Stimulated activated CD4-positive, alpha-beta T cell treated with anti-CD3 and anti-CD28 coated beads, Interleukin-4, amount 100 ng/mL, for 4 hours (primary cell): ENCODE measurements at regions not wholly inside any gene's neighbourhood (a gene's known extent, or its start where the extent isn't known, plus 50 kb on each side); places are given as distances from the start of the nearest gene placed in this dataset.
"Not testable (repeated sequence)": the region's sequence is repeated elsewhere in the genome, so short reads cannot be mapped to it uniquely, and the experiment has no call there.

ENCODE experiments used
- DNase-seq, 2 experiments: peaks; one replicate each; pipeline ENCODE4 v3.0.0-alpha.2; 2020

DNA sequence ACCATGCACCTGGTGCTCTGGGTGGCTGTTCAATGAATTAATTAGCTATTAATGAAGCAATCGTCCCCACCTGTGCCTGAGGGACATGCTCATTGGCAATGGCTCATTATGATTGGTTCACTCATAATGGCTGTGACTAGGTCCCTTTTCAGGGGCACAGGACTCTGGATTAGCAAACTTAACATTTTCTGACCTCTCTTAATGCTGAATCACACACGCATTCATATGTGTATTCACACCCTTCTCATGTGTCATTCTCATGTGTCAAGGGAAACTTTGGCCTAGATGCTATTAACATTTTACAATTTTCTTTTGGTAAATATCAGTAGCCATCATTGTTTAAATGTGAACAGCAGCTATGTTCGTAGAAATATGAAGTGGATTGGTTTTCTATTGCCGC, 98.9 kb upstream of the PMAIP1 start:
- DNase-seq = no peak

DNA sequence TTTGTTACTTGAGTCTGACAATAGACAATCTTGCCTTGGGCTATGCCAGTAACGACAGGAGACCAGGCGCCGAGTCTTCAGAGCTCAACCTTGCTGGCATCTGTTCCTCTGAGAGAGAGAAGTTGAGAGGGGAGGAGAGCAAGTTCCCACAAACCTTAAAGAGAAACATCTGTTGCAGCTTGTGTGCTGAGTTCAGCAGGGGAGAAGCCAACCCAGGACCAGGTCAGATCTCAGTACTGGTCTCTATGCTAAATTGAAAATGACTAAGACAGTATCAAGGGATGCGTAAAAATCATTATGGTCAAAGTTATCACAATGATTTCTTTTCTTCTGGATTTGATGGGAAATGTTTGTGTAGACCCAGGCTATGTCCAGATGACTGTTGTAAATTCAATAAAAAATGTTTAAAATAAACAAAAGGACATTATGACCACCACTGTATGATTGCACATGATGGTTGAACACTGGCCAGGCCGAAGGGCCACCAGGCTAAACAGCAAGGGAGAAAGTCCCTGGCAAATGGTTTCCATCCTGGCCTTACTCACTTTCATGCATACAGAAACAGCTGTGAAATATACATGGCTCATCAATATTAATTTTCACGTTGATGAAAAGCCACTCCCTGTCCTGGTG, 100.3 kb upstream of the PMAIP1 start:
- DNase-seq = no peak

DNA sequence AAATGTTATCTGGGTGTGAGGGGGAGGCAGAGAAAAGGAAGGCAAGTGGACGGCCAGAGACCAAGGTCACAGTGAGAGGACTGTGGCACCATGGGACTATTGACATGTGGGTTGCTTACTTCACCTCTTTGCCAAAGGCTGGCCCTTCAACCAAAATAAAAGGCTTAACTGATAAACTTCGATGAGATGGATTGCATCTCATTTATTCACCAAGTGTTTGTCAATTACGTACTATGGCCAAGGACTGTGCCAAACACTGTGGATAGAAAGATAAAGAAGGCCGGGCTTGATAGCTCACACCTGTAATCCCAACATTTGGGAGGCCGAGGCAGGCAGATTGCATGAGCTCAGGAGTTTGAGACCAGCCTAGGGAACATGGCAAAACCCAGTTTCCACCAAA, 98.7 kb upstream of the CCBE1 start:
- no peak for DNase-seq

DNA sequence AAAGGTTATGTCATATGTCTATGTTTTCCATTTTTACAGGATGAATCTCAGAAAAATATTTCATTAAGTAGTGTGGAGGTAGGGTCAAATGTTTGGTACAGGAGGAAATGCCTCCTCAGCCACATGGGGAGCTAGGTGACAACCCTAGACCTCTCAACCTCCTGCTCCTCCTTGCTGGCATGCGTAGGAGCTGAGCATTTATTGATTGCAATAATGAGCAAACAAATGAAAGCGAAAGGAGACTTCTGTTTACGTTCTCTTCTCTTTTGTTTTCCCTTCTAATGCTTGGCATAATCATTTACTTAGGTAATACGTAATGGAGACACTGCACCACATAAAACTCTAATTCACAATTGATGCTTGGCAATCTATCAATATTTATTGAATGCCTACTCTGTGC, 95.1 kb upstream of the CCBE1 start:
- no peak for DNase-seq

DNA sequence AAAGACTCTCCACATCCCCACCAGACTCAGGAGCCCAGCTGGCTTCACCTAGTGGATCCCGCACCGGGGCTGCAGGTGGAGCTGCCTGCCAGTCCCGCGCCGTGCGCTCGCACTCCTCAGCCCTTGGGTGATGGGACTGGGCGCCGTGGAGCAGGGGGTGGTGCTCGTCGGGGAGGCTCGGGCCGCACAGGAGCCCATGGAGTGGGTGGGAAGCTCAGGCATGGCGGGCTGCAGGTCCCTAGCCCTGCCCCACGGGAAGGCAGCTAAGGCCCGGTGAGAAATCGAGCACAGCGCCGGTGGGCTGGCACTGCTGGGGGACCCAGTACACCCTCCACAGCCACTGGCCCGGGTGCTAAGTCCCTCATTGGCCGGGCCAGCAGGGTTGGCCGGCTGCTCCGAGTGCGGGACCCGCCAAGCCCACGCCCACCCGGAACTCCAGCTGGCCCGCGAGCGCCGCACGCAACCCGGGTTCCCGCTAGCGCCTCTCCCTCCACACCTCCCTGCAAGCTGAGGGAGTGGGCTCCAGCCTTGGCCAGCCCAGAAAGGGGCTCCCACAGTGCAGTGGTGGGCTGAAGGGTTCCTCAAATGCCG, 93.2 kb upstream of the CCBE1 start:
- DNase-seq = not testable (repeated sequence)

DNA sequence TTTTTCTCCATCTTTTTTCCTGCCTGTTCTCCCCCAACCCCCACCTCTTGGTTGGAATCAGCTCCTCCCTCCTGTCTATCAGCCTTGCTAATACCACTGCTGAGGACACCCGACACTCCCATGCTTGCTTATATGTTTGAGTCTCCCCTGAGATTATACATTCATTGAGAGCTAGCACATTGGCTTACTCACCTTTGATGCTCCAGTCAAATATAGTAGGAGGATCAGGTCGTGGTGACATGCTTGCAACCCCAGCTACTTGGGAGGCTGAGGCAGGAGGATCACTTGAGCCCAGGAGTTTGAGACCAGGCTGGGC, 91.5 kb upstream of the CCBE1 start:
- DNase-seq = no peak

DNA sequence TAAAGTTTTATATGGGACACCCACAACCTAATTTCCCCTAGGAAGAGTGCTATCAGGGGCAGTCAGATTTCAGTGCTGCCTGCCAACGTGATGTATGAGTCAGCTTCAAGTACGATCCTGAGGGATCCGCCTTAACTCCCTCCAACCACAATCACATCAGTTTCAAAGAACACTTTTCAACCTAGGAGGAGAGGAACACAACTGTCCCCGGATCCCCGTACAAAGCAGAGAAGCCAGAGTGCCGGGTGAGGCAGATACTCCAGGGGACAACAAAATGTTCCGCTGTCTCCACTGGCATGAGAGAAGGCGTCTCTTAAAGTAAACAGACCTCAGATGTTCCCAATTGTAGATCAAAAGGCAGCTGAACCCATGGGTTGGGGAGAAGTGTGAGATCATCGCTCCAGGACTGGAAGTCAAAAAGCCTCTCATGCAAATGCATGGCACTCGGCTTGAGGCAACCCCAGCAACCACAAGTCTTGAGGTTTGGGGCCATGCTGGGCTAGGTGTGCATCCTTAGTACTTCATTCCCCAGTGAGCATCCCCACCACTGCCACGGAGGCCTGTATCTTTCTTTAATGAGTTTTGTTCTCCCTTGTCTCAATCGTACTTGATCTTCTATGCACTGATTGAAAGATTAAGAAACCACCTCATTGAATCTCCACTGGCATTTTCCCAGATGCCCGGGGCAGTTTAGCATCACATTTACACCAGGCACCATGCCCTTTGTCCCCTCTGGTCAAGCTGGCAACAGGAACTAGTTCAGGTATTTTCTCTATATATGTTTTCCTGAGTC, 91.0 kb upstream of the CCBE1 start:
- no peak for DNase-seq

DNA sequence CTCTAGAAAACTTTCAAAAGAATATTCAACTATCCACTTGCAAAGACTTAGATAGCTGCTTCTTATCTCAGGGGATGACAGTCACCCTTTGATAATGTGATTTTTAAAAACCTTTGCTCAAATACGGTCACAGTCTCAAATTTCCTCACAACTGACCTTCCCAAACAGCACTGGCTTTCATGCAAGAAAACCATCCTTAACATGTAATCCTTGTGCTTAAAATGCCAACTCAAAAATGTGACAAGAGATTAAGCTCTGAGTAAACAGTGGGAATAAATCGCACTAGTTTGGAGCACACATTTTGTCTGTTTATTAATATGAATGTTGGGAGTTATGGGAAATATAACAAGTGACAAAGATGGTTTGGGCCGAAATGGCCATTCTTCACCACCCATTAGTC, 87.5 kb upstream of the CCBE1 start:
- no peak for DNase-seq

DNA sequence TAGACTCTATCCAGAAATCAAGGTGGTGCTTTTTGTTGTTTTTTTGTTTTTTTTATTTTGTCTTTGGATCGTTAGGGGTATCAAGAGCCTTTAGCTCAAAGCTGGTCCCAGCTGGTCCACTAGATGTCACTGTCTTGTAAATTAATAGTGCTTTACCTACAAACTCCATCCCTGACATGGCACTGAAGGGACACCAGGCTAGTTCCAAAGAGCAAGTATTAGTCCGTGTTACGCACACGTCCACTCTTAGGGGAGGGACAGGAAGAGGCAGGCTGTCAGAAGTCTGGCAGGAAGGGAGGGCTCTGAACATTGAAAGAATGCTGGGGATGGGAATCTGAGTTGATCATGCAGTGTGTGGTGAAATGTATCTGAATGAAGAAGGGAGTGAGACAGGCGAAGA, 85.9 kb upstream of the CCBE1 start:
- DNase-seq = no peak

DNA sequence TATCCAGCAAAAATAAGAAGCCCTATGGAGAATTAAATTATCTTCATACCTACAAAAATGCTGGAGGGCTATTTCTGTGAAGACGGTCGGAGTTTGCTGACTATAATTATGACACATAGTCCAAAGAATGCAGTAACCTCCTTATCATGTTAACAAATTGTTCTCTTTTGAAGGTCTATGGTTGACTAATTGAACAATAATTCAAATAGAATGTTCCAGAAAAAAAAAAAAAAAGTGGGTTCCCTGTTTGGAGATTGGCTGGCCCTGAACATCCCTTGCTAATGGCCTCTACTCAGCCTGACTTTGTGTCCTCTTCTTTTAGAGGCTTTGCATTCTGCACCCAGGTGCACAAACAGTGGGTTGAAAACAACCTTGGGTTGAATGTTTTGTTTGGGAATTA, 82.8 kb upstream of the CCBE1 start:
- DNase-seq = no peak

DNA sequence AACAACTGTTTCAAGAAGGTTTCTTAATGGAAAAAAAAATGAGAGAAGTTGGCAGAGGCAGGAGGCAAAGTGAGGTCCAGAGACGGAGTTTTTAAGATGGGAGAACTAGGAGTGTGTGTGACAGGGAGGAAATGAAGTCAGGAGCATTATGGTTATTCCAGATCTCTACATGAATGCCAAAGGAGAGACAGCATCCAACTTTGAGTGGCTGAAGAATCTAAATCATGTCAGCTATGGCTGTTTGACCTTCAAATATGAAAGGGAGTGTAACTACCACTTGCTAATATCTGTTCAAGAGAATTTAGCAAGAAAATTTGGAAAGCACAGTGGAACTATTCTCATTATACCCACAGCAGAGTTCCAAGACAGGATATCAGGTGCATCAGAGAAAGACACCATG, 81.2 kb upstream of the CCBE1 start:
- no peak for DNase-seq

DNA sequence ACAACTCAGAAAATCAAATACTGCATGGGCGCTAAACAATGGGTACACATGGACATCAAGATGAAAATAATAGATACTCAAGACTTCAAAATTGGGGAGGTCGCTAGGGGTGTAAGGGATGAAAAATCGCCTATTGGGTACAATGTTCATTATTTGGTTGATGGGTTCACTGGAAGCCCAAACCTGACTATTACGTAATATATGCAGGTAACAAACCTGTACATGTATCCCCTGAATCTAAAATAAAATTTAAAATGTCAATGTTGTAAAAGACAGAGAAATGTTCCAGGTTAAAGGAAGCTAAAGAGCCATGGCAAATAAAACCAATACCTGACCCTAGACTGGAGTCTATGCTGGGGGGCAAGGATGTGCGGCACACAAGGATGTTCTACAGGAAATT, 80.4 kb upstream of the CCBE1 start:
- DNase-seq = no peak

DNA sequence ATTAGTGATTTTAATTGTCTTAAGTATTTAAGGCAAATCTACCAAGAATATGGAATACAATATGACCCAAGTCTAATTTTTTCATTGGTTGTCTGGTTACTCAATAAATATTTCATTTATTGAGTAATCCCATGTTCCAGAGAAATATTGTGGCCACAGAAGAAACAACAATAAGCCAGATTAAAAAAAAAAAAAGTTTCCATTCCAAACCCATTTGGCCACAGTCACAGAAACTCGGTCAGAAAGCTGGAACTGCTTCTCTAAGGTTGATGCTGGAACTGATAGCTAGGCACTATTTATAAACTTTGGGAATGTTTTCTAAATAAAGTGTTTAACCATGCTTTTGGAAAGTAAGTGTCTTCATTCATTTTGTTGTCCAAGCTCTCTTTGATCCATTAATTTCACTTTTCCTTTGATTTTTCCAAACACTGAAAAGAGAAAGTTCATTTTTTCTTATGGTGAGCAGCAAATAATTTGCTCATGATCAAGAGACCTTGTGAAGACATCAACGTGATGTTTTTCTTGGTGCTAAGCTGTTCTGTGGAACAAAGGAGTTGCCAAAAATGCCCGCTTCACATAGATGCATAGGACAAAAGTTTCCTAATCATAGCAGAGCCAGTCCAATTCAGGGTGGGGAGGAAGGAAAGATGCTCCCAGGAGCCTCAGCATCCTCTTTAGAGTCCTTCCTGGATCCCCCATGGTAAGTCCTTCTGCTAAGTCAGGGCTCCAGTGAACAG, 72.1 kb upstream of the CCBE1 start:
- DNase-seq = no peak

DNA sequence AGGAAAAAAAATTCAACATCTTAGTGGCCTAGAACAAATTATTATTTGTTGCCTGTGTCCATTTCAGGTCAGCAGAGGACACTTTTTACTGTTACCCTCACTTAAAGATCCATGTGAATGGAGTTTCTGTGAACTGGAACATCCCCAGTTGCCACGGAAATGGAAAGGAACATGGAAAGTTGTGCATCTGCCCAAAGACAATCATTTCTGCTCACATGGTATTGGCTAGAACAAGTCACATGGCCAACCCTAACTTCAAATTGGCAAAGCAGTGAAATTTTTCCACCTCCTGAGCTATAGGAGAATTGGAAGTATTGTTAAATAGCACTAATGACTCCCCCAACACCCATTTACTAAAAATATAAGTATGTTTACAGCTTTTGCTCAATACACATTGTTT, 71.2 kb upstream of the CCBE1 start:
- no peak for DNase-seq

DNA sequence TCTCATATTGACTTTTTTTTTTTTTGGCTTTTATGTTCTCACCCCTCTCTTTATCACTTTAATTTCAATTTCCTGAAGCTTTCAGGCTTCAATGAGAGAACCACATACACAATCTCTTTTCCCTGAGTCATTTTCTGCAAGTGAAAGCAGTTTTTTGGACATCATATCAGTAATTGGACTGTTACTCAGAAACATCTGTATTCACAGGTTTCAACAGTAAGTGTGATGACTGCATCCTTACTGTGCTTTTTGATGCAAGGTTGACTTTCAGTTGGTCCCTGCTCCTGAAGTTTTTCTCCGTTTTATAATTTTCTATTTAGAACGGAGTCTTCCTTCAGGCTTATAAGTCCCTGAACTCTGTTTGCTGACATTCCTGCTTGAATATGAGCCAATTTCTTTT, 70.5 kb upstream of the CCBE1 start:
- DNase-seq = no peak

DNA sequence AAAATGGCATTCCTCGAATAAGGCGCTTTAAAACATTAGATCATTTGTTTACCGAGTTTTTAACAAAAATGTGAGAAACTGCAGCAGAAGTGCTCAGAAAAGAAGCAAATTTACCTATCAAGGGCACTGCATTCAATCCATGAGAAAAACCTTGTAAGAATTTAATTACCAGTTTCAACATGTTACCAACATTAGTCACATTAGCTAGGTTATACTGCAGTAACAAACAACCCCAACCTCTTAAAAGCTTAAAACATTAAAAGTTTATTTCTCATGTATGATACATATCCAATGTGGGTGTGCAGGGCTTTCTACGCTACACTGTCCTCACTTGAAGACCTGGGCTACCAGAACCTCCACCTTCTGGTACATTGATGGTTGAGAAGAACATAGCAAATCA, 68.1 kb upstream of the CCBE1 start:
- no peak for DNase-seq

DNA sequence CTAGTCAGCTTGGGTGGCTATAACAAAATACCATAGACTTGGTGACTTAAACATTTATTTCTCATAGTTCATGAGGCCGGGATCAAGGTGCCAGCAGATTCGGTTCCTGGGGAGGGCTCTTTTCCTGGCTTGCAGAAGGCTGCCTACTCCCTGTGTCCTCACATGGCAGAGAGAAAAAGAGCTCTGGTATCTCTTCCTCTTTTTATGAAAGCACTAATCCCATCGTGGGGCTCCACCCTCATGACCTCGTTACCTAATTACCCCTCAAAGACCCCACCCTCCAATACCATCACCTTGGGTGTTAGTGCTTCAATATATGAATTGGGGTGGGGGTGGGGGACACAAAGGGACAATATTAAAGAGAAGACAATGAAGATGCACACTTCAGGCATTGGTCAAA, 67.1 kb upstream of the CCBE1 start:
- DNase-seq = no peak

DNA sequence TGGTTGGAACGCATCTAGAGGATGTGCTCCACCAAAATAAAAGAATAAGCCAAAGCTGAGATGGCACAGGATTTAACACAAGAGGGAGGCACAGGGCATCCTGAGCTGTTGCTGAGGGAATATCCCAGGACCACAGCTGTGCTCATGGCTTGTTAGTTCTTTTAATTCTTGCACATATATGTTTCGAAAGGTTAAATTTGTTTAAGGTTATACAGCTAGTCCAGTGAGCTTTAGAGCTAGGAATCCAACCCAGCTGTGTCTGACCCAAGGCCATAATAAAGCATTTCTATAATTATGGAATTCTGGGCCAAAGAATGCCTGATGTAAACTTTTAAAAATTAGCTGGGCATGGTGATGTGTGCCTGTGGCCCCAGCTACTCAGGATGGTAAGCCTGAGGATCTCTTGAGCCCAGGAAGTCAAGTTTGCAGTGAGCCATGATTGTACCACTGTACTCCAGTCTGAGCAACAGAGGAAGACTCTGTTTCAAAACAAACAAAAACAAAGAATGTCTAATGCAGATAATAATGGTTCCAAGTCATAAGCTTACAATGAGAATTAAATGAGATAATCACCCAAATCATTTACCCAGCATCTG, 66.4 kb upstream of the CCBE1 start:
- DNase-seq = no peak

DNA sequence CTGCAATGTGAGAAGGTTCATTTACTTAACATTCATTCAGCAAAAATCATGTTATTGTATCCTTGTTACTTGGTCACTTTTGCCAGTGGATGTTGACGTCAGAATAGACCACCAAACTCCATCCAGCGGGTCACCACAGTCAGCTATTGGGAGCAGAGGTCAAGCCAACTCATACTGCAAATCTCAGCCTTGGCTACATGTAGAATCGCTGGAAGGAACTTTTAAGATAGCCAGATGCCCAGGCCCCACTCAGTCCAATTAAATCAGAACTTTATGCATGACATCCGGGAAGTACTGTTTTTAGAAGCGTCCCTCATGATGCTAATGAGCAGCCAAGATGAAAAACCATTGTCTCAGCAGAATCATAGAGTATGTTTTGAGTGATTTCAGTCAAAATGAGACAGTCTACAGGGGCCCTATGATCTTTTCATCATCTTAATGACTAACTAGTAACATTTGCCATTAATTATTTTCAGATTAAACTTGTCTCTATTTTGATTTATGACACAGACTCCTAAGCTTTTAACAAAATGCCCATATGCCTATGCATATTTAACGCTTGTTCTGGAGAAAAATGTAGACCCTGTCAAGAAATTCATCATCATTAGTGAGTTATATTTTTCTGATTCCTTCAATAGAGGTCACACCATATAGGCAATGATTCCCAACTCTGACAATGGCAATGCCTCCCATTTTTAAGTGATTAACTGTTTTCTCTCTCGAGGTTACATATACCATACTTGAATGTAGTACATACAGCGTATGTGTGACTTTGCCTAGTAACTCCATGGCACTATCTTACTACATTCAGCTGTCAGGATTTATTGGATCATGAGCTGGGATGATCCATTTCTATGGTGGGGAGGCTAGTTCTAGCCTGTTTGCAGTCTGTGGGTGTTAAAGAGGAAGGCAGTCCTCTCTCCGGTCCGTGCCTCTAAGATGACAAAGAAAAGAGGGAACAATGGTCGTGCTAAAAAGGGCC, 63.7 kb upstream of the CCBE1 start:
- no peak for DNase-seq

DNA sequence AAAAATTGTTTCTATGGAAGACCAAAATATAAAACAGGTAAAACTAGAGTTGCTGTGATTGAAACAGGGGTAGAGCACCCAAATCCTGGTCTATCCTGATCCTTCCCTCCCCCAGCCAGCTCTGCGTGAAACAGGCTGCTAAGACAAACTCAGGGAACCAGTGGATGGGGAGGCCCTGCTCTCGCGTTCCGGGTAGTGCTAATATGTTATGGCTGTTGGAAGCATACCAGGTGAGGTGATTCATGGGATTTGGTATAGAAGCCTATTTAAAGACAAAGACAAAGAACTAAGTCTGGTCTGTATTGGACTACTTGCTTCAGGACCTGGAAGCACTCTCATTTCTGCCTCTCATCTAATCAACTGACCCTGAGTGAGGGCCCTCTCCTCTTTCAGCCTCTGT, 63.0 kb upstream of the CCBE1 start:
- no peak for DNase-seq

DNA sequence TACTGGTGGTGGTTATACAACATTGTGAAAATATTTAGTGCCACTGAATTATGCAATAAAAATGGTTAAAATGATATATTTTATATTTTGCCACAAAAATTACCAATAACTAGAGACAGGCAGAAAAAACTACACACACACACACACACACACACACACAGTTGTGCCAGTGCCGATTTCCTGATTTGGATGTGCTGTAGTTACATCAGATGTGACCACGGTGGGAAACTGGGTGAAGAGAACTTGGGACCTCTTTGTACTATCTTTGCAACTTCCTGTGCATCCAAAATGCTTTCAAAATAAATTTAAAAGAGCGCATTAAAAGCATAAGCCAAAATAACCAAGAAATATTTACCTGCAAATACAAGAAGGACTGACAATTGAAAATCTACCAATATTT, 61.6 kb upstream of the CCBE1 start:
- DNase-seq = no peak

DNA sequence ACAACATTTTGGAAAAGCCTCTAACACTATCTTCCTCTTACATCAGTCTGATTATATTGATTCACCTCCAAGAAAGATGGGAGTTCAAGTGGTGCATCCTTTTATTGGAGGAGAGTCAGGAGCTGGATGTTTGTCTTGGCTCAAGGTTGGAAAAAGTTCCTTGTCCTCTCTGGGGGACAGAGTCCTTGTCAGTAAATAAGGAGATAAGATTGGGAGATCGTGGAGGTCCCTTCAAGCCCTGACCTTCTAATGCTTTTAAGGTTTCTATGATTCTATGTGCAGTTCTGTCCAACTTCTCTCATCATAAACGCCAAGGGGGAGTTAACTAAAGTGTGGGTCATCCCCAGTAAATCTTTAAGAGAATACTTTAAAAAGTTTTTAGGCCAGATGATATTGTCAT, 60.9 kb upstream of the CCBE1 start:
- DNase-seq = no peak
